AG04449 (cell line): ENCODE measurements at regions not wholly inside any gene's neighbourhood (a gene's known extent, or its start where the extent isn't known, plus 50 kb on each side); places are given as distances from the start of the nearest gene placed in this dataset.
"Not testable (repeated sequence)": the region's sequence is repeated elsewhere in the genome, so short reads cannot be mapped to it uniquely, and the experiment has no call there.

ENCODE experiments used
- CTCF ChIA-PET: fragments of 350-600 bp; formaldehyde crosslinking; extraction: SDS; loops from one replicate; lab custom pipeline; 2021; ENCODE audit warnings: antibody characterized with exemption; lab: Yijun Ruan, JAX
- POLR2A ChIA-PET: fragments of 400-600, 350-600 bp; formaldehyde crosslinking; extraction: SDS; loops from one replicate; lab custom pipeline; 2020; ENCODE audit warnings: antibody characterized with exemption, inconsistent platforms; lab: Yijun Ruan, JAX
- DNase-seq: peaks from one replicate; pipeline ENCODE4 v3.0.0-alpha.2; 2010; ENCODE audit warnings: low read depth, low spot score
- H3K4me3 ChIP-seq: 2 replicates; pipeline ENCODE4 v1.5.1; 2011; ENCODE audit warnings: low read depth, mild to moderate bottlenecking, control low read depth, low read length
- TF ChIP-seq, protein P1 (sequence below): IDR thresholded peaks from one replicate; pipeline ENCODE4 v1.5.1; 2011; ENCODE audit warnings: mild to moderate bottlenecking, moderate library complexity, low read length, control low read depth, inconsistent platforms; ENCODE audit not compliant: insufficient read depth; ENCODE audit errors: missing control alignments

DNA sequence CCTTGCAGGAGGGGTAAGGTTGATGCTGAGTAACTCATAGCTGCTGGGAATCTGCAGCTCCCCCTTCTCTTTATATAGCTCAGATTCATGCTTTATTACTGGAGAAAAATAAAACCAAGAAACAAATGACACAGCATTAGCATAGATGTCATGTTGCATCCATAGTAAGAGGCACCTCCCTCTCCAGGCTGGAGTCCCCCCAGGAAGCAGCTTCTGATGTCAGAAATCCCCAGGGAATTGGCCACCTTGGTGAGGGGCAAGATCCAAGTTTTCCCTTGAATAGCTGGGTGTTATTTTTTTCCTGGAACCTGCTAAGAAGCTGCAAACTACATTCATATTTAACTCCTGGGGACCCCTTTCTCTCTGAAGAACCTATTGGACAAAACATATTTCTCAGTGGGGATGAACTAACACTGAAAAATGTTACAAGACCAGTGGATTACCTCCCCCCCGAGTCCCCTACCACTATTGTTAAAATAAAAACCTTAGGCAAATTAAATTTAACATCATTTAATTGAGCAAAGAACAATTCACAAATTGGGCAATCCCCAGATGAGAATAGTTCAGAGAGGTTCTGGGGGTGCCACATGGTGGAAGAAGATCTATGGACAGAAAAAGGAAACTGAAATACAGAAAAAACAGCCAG is 163.7 kb upstream of the NAMPT start:
- ChIA-PET CTCF (interaction anchor here (1.0 to 2.7 kb wide), 4 partner anchors 14 to 287 kb away, joined by 3 to 17 read pairs (median 6); no protein-coding TSS in a partner anchor), POLR2A (no interaction called here)
- no peak for DNase-seq
- TF ChIP-seq, protein P1, sequence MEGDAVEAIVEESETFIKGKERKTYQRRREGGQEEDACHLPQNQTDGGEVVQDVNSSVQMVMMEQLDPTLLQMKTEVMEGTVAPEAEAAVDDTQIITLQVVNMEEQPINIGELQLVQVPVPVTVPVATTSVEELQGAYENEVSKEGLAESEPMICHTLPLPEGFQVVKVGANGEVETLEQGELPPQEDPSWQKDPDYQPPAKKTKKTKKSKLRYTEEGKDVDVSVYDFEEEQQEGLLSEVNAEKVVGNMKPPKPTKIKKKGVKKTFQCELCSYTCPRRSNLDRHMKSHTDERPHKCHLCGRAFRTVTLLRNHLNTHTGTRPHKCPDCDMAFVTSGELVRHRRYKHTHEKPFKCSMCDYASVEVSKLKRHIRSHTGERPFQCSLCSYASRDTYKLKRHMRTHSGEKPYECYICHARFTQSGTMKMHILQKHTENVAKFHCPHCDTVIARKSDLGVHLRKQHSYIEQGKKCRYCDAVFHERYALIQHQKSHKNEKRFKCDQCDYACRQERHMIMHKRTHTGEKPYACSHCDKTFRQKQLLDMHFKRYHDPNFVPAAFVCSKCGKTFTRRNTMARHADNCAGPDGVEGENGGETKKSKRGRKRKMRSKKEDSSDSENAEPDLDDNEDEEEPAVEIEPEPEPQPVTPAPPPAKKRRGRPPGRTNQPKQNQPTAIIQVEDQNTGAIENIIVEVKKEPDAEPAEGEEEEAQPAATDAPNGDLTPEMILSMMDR: no peak
- H3K4me3 ChIP-seq: no peak overlapping the region

GRCh38 chr7:106447318-106447847 is 162.6 kb upstream of the NAMPT start:
- TF ChIP-seq, protein P1: no peak
- ChIA-PET POLR2A (no interaction called here), CTCF (interaction anchor here (1.8 to 2.7 kb wide), 2 partner anchors 15 to 270 kb away, joined by 8 to 17 read pairs; no protein-coding TSS in a partner anchor)
- DNase-seq: no peak
- no peak overlapping the region for H3K4me3 ChIP-seq

DNA sequence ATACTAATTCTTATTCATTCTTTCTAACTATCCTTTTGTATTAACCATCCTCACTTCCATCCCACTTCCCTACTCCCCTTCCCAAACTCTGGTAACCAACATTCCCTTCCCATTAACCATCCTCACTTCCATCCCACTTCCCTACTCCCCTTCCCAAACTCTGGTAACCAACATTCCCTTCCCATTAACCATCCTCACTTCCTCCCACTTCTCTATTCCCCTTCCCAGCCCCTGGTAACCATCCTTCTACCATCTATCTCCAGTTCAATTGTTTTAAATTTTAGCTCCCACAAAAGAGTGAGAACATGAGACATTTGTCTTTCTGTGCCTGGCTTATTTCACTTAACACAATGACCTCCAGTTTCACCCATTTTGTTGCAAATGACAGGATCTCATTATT is 160.6 kb upstream of the NAMPT start:
- DNase-seq, POLR2A ChIA-PET, H3K4me3 ChIP-seq, CTCF ChIA-PET: not testable (repeated sequence)

- no peak overlapping the region for H3K4me3 ChIP-seq
- POLR2A ChIA-PET: no interaction called here
- CTCF ChIA-PET: no interaction called here
- TF ChIP-seq, protein P1: no peak
- DNase-seq: no peak
Observed at GRCh38 chr7:106444068-106444655, 159.4 kb upstream of the NAMPT start.

DNA sequence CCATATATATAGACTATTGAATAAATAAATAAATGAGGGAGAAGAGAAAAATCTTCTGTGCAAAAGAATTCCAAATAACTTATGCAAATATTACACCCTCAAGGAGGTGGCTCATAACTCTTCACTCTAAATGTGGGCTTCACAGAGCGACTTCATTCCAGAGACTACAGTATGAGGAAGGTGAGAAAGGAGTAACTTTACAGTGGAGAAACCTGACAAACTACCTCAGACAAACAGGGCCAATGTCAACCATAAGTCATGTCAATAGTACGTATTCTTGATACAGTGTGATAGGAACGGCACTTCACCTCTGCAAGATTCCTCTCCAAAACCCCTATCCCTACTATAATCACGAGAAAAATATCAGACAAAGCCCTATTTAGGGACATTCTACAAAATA is 158.4 kb upstream of the NAMPT start:
- CTCF ChIA-PET: no interaction called here
- TF ChIP-seq, protein P1: no peak

DNA sequence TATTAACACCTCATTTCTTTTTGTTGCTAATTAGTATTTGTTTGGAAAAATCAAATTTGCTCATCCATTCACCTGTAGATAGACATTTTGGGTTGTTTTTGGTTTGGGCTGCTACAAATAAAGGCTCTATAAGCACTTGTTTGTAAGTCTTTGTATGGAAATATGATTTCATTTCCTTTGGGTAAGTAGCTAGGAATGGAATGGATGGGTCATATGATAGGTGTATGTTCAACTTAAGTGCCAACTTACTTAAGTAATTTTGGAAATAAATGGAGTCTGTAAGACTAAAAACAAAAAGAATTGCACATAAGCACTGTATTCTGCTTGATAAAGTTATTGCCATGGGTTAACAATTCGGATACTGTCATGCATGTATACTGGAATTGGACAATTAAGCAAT is 157.7 kb upstream of the NAMPT start:
- POLR2A ChIA-PET: no interaction called here
- CTCF ChIA-PET: no interaction called here

More for the DNA sequence above, 158.4 kb upstream of the NAMPT start:
- POLR2A ChIA-PET: no interaction called here
- H3K4me3 ChIP-seq: no peak overlapping the region
- DNase-seq: no peak

GRCh38 chr7:106441343-106441742 is 156.6 kb upstream of the NAMPT start:
- POLR2A ChIA-PET, CTCF ChIA-PET, H3K4me3 ChIP-seq, DNase-seq: not testable (repeated sequence)

More for the DNA sequence above, 157.7 kb upstream of the NAMPT start:
- TF ChIP-seq, protein P1: no peak
- no peak overlapping the region for H3K4me3 ChIP-seq
- no peak for DNase-seq

GRCh38 chr7:106436933-106437332 is 152.2 kb upstream of the NAMPT start:
- CTCF ChIA-PET, DNase-seq, POLR2A ChIA-PET: not testable (repeated sequence)

More at GRCh38 chr7:106436933-106437332, 152.2 kb upstream of the NAMPT start:
- not testable (repeated sequence) for H3K4me3 ChIP-seq
